Liver (tissue), 8 donors: ENCODE measurements at regions not wholly inside any gene's neighbourhood (a gene's known extent, or its start where the extent isn't known, plus 50 kb on each side); places are given as distances from the start of the nearest gene placed in this dataset.

Experiments
- DNase-seq: peaks from one replicate; pipeline ENCODE4 v3.0.0-alpha.2; 2017; ENCODE audit warnings: low spot score
- H3K27ac ChIP-seq, 2 donors: one replicate each; pipeline ENCODE4 v1.7.0; 2013; ENCODE audit warnings: inconsistent platforms in 2 of 2, low read length in 2 of 2, control low read depth in 1 of 2, low read depth in 1 of 2, mild to moderate bottlenecking in 1 of 2
- H3K27me3 ChIP-seq, 4 donors: one replicate each; pipeline versions ENCODE4 v1.6.1 to v1.7.0; 2013; ENCODE audit warnings: low read length in 3 of 4, inconsistent platforms in 1 of 4, mild to moderate bottlenecking in 1 of 4, moderate library complexity in 1 of 4; ENCODE audit not compliant: control insufficient read depth in 4 of 4, insufficient read depth in 4 of 4
- H3K36me3 ChIP-seq, 4 donors: one replicate each; pipeline versions ENCODE4 v1.6.1 to v1.7.0; 2013; ENCODE audit warnings: low read length in 3 of 4, mild to moderate bottlenecking in 3 of 4, low read depth in 1 of 4, moderate library complexity in 1 of 4; ENCODE audit not compliant: control insufficient read depth in 4 of 4, insufficient read depth in 3 of 4
- H3K4me1 ChIP-seq, 4 donors: one replicate each; pipeline versions ENCODE4 v1.6.1 to v1.7.0; 2013; ENCODE audit warnings: low read length in 3 of 4, mild to moderate bottlenecking in 3 of 4, moderate library complexity in 1 of 4; ENCODE audit not compliant: control insufficient read depth in 4 of 4, insufficient read depth in 4 of 4
- H3K4me3 ChIP-seq, 3 donors: one replicate each; pipeline versions ENCODE4 v1.6.1 to v1.7.0; 2013; ENCODE audit warnings: low read length in 3 of 3, control low read depth in 1 of 3, low read depth in 1 of 3, mild to moderate bottlenecking in 1 of 3
- H3K9ac ChIP-seq, 2 donors: one replicate each; pipeline ENCODE4 v1.7.0; 2013; ENCODE audit warnings: low read length in 2 of 2, mild to moderate bottlenecking in 2 of 2, moderate library complexity in 2 of 2, control low read depth in 1 of 2, low read depth in 1 of 2
- H3K9me3 ChIP-seq, 4 donors: one replicate each; pipeline versions ENCODE4 v1.6.1 to v1.7.0; 2013; ENCODE audit warnings: low read length in 3 of 4; ENCODE audit not compliant: control insufficient read depth in 4 of 4
- EGR1 ChIP-seq, 2 donors: IDR thresholded peaks; 2 replicates each; pipeline ENCODE4 v1.6.1; 2016 to 2018; ENCODE audit warnings: antibody characterized with exemption in 2 of 2, low read depth in 2 of 2
- FOXA1 ChIP-seq: IDR thresholded peaks from 2 replicates; pipeline ENCODE4 v1.6.1; 2016; ENCODE audit warnings: antibody characterized with exemption
- FOXA2 ChIP-seq: IDR thresholded peaks from 2 replicates; pipeline ENCODE4 v1.6.1; 2016; ENCODE audit warnings: antibody characterized with exemption
- GABPA ChIP-seq, 2 donors: IDR thresholded peaks in 1 of 2; conservative IDR thresholded peaks in 1 of 2; 2 replicates each; pipeline ENCODE4 v1.6.1; 2016; ENCODE audit warnings: antibody characterized with exemption in 2 of 2, mild to moderate bottlenecking in 1 of 2, moderate library complexity in 1 of 2
- HNF4A ChIP-seq, 2 donors: conservative IDR thresholded peaks; 2 replicates each; pipeline ENCODE4 v1.6.1; 2016; ENCODE audit warnings: antibody characterized with exemption in 2 of 2, mild to moderate bottlenecking in 2 of 2
- HNF4G ChIP-seq: IDR thresholded peaks from 2 replicates; pipeline ENCODE4 v1.6.1; 2016; ENCODE audit warnings: antibody characterized with exemption
- JUND ChIP-seq, 2 donors: IDR thresholded peaks; 2 replicates each; pipeline ENCODE4 v1.6.1; 2016; ENCODE audit warnings: antibody characterized with exemption in 2 of 2
- NR2F2 ChIP-seq: IDR thresholded peaks from 2 replicates; pipeline ENCODE4 v1.6.1; 2016; ENCODE audit warnings: antibody characterized with exemption
- RAD21 ChIP-seq, 2 donors: IDR thresholded peaks; 2 replicates each; pipeline ENCODE4 v1.6.1; 2016; ENCODE audit warnings: antibody characterized with exemption in 2 of 2, mild to moderate bottlenecking in 2 of 2
- RXRA ChIP-seq, 2 donors: IDR thresholded peaks; 2 replicates each; pipeline ENCODE4 v1.6.1; 2017 to 2018; ENCODE audit warnings: antibody characterized with exemption in 2 of 2, mild to moderate bottlenecking in 1 of 2
- SP1 ChIP-seq: IDR thresholded peaks from 2 replicates; pipeline ENCODE4 v1.6.1; 2018; ENCODE audit warnings: antibody characterized with exemption, mild to moderate bottlenecking
- TAF1 ChIP-seq: conservative IDR thresholded peaks from 2 replicates; pipeline ENCODE4 v1.6.1; 2016; ENCODE audit warnings: antibody characterized with exemption, mild to moderate bottlenecking
- YY1 ChIP-seq: IDR thresholded peaks from 2 replicates; pipeline ENCODE4 v1.6.1; 2016; ENCODE audit warnings: antibody characterized with exemption, mild to moderate bottlenecking
- WGBS: extraction: QIAGEN DNeasy Blood & Tissue Kit; methylation state at CpG from one replicate; pipeline ENCODE4 v1.1.7; 2013; 5-methylcytosine and 5-hydroxymethylcytosine counted together
- TF ChIP-seq, protein P1 (sequence below): IDR thresholded peaks from 2 replicates; pipeline ENCODE4 v1.6.1; 2016; ENCODE audit warnings: antibody characterized with exemption
- TF ChIP-seq, protein P2 (sequence below): IDR thresholded peaks from 2 replicates; pipeline ENCODE4 v1.6.1; 2016; ENCODE audit warnings: antibody characterized with exemption
- TF ChIP-seq, protein P3 (sequence below): IDR thresholded peaks from 2 replicates; pipeline ENCODE4 v1.6.1; 2016; ENCODE audit warnings: antibody characterized with exemption, mild to moderate bottlenecking
- TF ChIP-seq, protein P4 (sequence below): IDR thresholded peaks from 2 replicates; pipeline ENCODE4 v1.6.1; 2016; ENCODE audit warnings: antibody characterized with exemption
- TF ChIP-seq, protein P5 (sequence below): fragments of 150-350 bp; IDR thresholded peaks from 2 replicates; pipeline ENCODE4 v1.5.1; 2017; ENCODE audit warnings: improper control_type of control experiment, low read depth, low read length; ENCODE audit not compliant: missing input control
- donor health status: healthy.
- donor health status: healthy.
- donor health status: healthy.
- donor health status: healthy.
- donor health status: healthy.

DNA sequence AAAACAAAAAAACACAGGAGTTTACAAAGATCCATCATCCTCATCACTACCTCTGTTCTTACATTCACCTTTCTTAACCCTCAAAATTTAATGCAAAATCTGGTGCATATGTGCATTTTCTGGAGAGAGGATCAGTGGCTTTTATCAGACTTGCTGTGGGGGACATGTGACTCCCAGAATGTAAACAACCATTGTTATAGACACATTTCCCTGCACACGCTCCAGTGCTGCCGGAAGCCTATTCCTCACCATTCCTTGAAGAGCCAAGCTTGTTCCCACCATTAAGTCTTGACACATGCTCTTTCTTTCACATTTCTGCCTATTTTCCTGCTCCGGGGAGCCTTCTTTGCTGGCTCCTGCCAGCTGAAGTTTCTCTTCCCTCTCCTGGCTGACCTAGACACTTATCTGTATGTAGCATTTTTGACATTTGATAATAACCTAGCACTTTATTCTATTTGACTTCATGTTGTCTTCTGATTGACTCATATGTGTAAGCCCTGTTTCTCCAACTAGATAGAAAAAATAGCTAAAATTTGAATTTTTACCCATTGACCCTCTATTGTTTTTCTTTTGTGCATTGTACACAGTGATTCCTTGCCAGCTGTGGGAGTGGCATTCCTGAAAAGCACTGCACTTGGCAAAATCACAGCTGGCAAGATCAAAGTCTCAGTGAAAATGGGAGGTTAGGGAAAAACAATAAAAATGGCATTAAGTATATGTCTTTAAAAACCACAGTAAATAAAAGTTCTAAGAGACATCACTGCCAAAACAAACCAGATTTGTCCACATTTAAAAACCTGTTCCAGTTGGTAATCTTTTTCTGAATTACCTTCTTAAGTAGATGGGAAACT, 76.8 kb upstream of the CIBAR2 start:
- no peak for DNase-seq
- H3K9me3 ChIP-seq, result peaks cover 0 to 4% (median 2%) of the 10 kb centered on the region in 4 donors
- H3K27me3 ChIP-seq, result no peaks in the 10 kb centered on the region
- H3K36me3 ChIP-seq, result no peaks in the 10 kb centered on the region
- H3K27ac ChIP-seq, result no peak overlapping the region
- TF ChIP-seq RXRA (IDR thresholded peaks at IDR 0.05) (peak in 1 of 2 donors; percentile 53), RAD21 (IDR thresholded peaks at IDR 0.05) (peak; percentile 30 to 38), FOXA1 (no peak), YY1 (no peak), NR2F2 (no peak), TAF1 (no peak), FOXA2 (peak; percentile 24), GABPA (IDR thresholded peaks at IDR 0.05 in 1 of 2, conservative IDR thresholded peaks at IDR 0.05 in 1 of 2) (no peak), EGR1 (IDR thresholded peaks at IDR 0.05; ENCODE audit: low read depth in 2 of 2) (no peak), JUND (IDR thresholded peaks at IDR 0.05) (no peak), HNF4A (conservative IDR thresholded peaks at IDR 0.05) (peak; percentile 52 to 74), HNF4G (peak; percentile 8), SP1 (no peak)
- TF ChIP-seq, protein P1, sequence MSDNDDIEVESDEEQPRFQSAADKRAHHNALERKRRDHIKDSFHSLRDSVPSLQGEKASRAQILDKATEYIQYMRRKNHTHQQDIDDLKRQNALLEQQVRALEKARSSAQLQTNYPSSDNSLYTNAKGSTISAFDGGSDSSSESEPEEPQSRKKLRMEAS, result no peak
- TF ChIP-seq, protein P2, sequence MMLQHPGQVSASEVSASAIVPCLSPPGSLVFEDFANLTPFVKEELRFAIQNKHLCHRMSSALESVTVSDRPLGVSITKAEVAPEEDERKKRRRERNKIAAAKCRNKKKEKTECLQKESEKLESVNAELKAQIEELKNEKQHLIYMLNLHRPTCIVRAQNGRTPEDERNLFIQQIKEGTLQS, result no peak
- TF ChIP-seq, protein P3, sequence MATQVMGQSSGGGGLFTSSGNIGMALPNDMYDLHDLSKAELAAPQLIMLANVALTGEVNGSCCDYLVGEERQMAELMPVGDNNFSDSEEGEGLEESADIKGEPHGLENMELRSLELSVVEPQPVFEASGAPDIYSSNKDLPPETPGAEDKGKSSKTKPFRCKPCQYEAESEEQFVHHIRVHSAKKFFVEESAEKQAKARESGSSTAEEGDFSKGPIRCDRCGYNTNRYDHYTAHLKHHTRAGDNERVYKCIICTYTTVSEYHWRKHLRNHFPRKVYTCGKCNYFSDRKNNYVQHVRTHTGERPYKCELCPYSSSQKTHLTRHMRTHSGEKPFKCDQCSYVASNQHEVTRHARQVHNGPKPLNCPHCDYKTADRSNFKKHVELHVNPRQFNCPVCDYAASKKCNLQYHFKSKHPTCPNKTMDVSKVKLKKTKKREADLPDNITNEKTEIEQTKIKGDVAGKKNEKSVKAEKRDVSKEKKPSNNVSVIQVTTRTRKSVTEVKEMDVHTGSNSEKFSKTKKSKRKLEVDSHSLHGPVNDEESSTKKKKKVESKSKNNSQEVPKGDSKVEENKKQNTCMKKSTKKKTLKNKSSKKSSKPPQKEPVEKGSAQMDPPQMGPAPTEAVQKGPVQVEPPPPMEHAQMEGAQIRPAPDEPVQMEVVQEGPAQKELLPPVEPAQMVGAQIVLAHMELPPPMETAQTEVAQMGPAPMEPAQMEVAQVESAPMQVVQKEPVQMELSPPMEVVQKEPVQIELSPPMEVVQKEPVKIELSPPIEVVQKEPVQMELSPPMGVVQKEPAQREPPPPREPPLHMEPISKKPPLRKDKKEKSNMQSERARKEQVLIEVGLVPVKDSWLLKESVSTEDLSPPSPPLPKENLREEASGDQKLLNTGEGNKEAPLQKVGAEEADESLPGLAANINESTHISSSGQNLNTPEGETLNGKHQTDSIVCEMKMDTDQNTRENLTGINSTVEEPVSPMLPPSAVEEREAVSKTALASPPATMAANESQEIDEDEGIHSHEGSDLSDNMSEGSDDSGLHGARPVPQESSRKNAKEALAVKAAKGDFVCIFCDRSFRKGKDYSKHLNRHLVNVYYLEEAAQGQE, result no peak
- TF ChIP-seq, protein P4, sequence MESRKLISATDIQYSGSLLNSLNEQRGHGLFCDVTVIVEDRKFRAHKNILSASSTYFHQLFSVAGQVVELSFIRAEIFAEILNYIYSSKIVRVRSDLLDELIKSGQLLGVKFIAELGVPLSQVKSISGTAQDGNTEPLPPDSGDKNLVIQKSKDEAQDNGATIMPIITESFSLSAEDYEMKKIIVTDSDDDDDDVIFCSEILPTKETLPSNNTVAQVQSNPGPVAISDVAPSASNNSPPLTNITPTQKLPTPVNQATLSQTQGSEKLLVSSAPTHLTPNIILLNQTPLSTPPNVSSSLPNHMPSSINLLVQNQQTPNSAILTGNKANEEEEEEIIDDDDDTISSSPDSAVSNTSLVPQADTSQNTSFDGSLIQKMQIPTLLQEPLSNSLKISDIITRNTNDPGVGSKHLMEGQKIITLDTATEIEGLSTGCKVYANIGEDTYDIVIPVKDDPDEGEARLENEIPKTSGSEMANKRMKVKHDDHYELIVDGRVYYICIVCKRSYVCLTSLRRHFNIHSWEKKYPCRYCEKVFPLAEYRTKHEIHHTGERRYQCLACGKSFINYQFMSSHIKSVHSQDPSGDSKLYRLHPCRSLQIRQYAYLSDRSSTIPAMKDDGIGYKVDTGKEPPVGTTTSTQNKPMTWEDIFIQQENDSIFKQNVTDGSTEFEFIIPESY, result no peak
- TF ChIP-seq, protein P5, sequence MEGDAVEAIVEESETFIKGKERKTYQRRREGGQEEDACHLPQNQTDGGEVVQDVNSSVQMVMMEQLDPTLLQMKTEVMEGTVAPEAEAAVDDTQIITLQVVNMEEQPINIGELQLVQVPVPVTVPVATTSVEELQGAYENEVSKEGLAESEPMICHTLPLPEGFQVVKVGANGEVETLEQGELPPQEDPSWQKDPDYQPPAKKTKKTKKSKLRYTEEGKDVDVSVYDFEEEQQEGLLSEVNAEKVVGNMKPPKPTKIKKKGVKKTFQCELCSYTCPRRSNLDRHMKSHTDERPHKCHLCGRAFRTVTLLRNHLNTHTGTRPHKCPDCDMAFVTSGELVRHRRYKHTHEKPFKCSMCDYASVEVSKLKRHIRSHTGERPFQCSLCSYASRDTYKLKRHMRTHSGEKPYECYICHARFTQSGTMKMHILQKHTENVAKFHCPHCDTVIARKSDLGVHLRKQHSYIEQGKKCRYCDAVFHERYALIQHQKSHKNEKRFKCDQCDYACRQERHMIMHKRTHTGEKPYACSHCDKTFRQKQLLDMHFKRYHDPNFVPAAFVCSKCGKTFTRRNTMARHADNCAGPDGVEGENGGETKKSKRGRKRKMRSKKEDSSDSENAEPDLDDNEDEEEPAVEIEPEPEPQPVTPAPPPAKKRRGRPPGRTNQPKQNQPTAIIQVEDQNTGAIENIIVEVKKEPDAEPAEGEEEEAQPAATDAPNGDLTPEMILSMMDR, result no peak
- H3K4me1 ChIP-seq, result peaks cover 2 to 10% (median 9%) of the 10 kb centered on the region in 4 donors
- no peak overlapping the region for H3K9ac ChIP-seq
- no peak overlapping the region for H3K4me3 ChIP-seq
- WGBS, result 61% methylated on average over 3 of the region's 3 CpGs
